ENCODE measurements at regions not wholly inside any gene's neighbourhood (a gene's known extent, or its start where the extent isn't known, plus 50 kb on each side); places are given as distances from the start of the nearest gene placed in this dataset.

GRCh38 chr11:134617360-134617759 is 205.3 kb upstream of the B3GAT1 start:
- TF ChIP-seq CTCF (IDR thresholded peaks at IDR 0.05) (no peak), POLR2A (IDR thresholded peaks at IDR 0.05) (no peak)

Data from right lobe of liver (tissue), 4 donors.